Jurkat, Clone E6-1 (cell line): ENCODE measurements at regions not wholly inside any gene's neighbourhood (a gene's known extent, or its start where the extent isn't known, plus 50 kb on each side); places are given as distances from the start of the nearest gene placed in this dataset.
"Not testable (repeated sequence)": the region's sequence is repeated elsewhere in the genome, so short reads cannot be mapped to it uniquely, and the experiment has no call there.

Experiments used
- DNase-seq: peaks from one replicate; pipeline ENCODE4 v3.0.0-alpha.2; 2011; ENCODE audit warnings: low read depth, low spot score
- H3K4me3 ChIP-seq: 2 replicates; pipeline ENCODE4 v1.5.1; 2011; ENCODE audit warnings: mild to moderate bottlenecking, low read length, control low read depth, moderate library complexity

- no peak overlapping the region for H3K4me3 ChIP-seq
- no peak for DNase-seq
Measured at GRCh38 chr2:168300460-168300859, 53.1 kb upstream of the STK39 start.

- no peak for DNase-seq
- no peak overlapping the region for H3K4me3 ChIP-seq
Measured at GRCh38 chr2:168304024-168304681, 56.8 kb upstream of the STK39 start.

- H3K4me3 ChIP-seq, result no peak overlapping the region
- DNase-seq, result no peak
Measured at GRCh38 chr2:168307379-168307778, 60.0 kb upstream of the STK39 start.

GRCh38 chr2:168310580-168310979, 63.2 kb upstream of the STK39 start:
- no peak for DNase-seq
- no peak overlapping the region for H3K4me3 ChIP-seq

- H3K4me3 ChIP-seq, result no peak overlapping the region
- DNase-seq, result no peak
Measured at GRCh38 chr2:168311261-168311910, 64.0 kb upstream of the STK39 start.

- H3K4me3 ChIP-seq, result no peak overlapping the region
- no peak for DNase-seq
Measured at GRCh38 chr2:168312036-168312822, 64.8 kb upstream of the STK39 start.

- no peak overlapping the region for H3K4me3 ChIP-seq
- no peak for DNase-seq
Measured at GRCh38 chr2:168314236-168314635, 66.8 kb upstream of the STK39 start.

GRCh38 chr2:168315331-168316072, 68.1 kb upstream of the STK39 start:
- DNase-seq, result no peak
- H3K4me3 ChIP-seq, result no peak overlapping the region

GRCh38 chr2:168316073-168316440, 68.7 kb upstream of the STK39 start:
- no peak for DNase-seq
- no peak overlapping the region for H3K4me3 ChIP-seq

GRCh38 chr2:168317282-168317681, 69.9 kb upstream of the STK39 start:
- DNase-seq, result no peak
- no peak overlapping the region for H3K4me3 ChIP-seq

GRCh38 chr2:168320267-168320666, 72.9 kb upstream of the STK39 start:
- no peak overlapping the region for H3K4me3 ChIP-seq
- DNase-seq, result no peak

GRCh38 chr2:168322325-168323007, 75.1 kb upstream of the STK39 start:
- no peak for DNase-seq
- no peak overlapping the region for H3K4me3 ChIP-seq

GRCh38 chr2:168323529-168324021, 76.2 kb upstream of the STK39 start:
- no peak for DNase-seq

GRCh38 chr2:168326572-168326971, 79.2 kb upstream of the STK39 start:
- no peak overlapping the region for H3K4me3 ChIP-seq

More at GRCh38 chr2:168323529-168324021, 76.2 kb upstream of the STK39 start:
- H3K4me3 ChIP-seq, result no peak overlapping the region

GRCh38 chr2:168327328-168327727, 79.9 kb upstream of the STK39 start:
- no peak for DNase-seq
- H3K4me3 ChIP-seq, result no peak overlapping the region

More at GRCh38 chr2:168326572-168326971, 79.2 kb upstream of the STK39 start:
- DNase-seq, result no peak

GRCh38 chr2:168328421-168328820, 81.0 kb upstream of the STK39 start:
- no peak for DNase-seq
- H3K4me3 ChIP-seq, result no peak overlapping the region

GRCh38 chr2:168330624-168331423, 83.4 kb upstream of the STK39 start:
- H3K4me3 ChIP-seq, result no peak overlapping the region
- no peak for DNase-seq

- not testable (repeated sequence) for H3K4me3 ChIP-seq, DNase-seq
Measured at GRCh38 chr2:168335254-168335653, 87.9 kb upstream of the STK39 start.
